ENCODE measurements at regions not wholly inside any gene's neighbourhood (a gene's known extent, or its start where the extent isn't known, plus 50 kb on each side); places are given as distances from the start of the nearest gene placed in this dataset.
A peak's percentile ranks its signal among the peaks of the same experiment; 100 is the strongest.

DNA sequence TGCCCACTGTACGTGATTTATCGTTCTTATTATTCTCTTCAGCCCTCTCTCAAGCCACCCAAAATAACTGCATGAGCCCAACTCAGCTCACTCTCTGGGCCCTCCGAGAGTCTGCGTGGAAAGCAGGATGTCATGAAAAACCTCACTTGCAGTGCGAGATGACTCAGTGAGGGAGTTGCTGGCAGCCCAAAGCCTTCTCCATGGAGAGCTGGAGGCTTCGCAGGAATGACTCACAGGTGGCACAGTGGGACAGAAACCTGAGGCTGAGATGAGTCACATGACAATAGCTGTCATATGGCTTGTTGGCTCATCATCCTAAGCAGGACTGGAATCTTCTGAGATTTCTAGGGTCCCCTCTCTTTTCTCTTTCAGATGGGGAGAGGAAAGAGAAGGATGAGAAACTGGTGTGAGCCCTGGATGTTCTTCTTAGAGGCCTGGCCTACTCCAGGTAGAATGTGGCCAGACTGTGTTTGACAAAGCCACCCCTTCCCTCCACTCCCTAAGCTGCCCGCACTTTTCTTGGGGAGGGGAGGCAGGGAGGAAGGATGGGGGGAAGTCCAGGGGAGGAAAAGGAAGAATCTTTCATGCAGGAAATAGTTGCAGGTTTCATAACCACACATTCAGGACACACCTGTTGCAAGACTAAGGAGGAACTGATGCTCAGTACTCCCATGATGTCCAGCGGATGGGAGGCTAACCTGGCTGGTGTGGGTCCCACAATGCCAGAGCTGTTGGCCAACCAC lies 160.6 kb upstream of the RPL38 start:
- DNase-seq (ENCODE audit: extremely low read depth, low read depth), result peak; percentile 32
- TF ChIP-seq, protein P1, sequence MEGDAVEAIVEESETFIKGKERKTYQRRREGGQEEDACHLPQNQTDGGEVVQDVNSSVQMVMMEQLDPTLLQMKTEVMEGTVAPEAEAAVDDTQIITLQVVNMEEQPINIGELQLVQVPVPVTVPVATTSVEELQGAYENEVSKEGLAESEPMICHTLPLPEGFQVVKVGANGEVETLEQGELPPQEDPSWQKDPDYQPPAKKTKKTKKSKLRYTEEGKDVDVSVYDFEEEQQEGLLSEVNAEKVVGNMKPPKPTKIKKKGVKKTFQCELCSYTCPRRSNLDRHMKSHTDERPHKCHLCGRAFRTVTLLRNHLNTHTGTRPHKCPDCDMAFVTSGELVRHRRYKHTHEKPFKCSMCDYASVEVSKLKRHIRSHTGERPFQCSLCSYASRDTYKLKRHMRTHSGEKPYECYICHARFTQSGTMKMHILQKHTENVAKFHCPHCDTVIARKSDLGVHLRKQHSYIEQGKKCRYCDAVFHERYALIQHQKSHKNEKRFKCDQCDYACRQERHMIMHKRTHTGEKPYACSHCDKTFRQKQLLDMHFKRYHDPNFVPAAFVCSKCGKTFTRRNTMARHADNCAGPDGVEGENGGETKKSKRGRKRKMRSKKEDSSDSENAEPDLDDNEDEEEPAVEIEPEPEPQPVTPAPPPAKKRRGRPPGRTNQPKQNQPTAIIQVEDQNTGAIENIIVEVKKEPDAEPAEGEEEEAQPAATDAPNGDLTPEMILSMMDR (IDR thresholded peaks at IDR 0.05; ENCODE audit: low read depth, low read length), result no peak

DNA sequence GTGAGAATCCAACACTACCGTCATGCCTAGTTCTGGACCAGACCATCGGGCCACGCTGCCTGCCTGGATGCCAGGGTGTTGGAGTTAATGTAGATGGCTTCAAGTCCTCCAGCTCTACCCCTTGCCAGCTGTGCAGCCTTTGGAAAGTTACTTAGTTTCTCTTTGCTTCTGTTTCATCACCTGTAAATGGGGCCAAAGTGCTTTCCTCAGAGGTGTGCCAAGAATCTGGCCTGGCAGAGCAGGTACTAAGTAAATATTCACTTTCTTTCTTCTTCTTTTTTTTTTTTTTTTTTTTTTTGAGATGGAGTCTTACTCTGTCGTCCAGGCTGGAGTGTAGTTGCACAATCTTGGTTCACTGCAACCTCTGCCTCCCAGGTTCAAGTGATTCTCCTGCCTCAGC lies 159.5 kb upstream of the RPL38 start:
- no peak for DNase-seq (ENCODE audit: extremely low read depth, low read depth)
- TF ChIP-seq, protein P1 (IDR thresholded peaks at IDR 0.05; ENCODE audit: low read depth, low read length), result no peak

DNA sequence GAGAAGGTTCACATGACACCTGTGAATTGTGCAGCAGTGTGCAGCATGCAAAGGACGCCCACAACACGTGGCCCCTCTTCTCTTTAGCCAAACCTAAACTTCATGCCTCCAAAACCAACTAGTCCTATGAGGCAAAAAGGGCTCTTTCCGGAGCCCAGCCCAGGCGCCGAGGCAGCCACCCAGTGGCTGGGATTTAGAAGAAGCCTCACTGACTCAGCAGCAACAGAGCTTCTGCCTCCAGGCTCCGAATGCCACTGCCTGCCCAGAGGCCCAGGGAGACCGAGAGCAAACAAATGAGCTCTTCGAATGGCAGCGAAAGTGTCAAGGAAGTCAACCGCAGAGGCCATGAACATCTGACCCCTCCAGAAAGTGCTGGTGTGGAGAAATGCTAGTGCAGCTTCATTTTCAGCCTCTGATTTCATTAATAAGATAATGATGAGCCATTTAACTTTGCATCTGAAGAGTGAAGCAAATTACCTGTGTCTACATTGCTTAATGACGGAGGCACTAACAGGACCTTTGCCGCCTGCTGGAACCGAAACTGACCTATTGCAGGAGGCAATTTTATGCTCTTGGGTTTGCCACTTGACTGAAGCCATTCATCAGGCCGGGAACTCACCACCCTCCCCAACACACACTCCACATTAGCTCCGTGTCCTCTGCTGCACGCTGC lies 157.7 kb upstream of the RPL38 start:
- TF ChIP-seq, protein P1 (IDR thresholded peaks at IDR 0.05; ENCODE audit: low read depth, low read length), result no peak
- no peak for DNase-seq (ENCODE audit: extremely low read depth, low read depth)

DNA sequence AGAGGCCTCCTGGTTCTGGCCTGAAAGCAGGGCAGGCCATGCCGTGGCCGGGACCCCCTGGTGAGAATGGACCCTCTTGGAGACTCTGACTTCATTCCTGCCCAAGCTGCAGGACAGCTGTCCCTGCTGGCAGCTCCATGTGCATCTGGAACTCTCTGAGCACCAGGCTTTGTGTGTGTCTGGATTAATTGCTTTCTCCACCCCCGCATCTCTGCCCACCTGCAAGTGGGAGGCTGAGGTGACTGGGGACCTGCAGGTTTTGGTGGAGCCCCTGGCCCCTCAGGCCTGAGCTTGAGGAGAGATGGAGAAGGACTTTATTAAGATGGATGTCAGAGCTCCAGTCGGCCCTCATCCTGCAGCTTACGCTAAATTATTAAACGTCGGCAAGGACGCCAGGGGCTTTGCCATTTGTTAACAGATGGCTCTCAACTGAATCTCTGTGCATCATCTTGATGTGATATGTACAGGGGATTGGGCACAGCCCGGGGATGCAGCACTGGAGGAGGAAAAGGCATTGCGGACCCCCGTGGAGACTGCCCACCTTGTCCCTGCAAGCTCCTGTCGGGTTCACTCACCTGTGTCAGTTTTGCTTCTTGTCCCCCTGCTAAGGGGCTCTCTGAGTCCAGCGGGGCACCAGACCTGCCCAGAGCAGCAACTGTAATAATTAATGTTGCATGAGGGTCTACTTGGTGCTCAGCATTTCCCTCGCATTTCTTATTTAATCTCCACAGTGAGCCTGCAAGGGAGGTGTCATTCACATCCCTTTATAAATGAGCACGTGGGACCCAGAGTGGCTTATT lies 154.1 kb upstream of the RPL38 start:
- TF ChIP-seq, protein P1 (IDR thresholded peaks at IDR 0.05; ENCODE audit: low read depth, low read length), result no peak
- DNase-seq (ENCODE audit: extremely low read depth, low read depth), result no peak

DNA sequence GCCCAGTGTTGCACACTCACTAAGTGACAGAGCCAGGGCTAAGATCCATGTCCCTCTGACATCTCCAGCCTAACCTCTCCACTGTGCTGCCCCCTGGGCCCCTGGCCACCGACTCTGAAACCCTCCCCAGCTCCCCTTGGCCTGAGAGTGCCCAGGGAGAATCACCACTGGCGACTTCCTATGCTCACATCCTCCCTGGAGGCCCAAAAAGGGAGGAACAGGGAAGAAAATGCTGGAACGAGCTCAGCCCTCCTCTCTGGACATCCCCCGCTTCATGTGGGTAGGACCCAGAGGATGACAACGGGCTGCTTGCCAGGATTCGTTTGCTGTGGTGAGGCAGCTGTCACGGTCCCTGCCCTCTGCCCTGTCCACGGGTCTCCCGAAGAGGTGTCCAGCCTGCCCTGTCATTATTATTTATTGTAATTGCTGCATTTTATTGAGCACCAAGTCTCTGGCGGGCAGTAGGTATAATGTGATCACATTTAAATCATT lies 153.5 kb upstream of the RPL38 start:
- DNase-seq (ENCODE audit: extremely low read depth, low read depth), result no peak
- TF ChIP-seq, protein P1 (IDR thresholded peaks at IDR 0.05; ENCODE audit: low read depth, low read length), result no peak

DNA sequence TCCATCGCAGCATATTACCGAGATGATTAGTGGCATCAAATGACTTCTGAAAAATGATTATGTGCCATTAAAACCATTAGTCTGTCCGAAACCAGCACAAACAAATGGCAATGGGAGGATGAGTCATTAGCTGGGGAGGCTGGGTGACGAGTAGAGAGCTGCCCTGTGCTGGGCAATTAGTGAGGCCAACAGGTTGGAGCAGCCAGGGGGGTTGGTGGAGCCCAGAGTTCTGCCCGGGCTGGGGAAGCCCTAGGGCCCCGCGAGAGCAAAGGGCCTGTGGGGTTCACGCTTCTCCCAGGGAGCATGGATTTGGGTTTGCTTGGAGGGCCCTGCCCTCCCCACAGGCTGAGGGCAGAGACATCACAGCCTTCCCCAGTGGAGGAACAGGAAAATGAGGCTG lies 152.1 kb upstream of the RPL38 start:
- TF ChIP-seq, protein P1 (IDR thresholded peaks at IDR 0.05; ENCODE audit: low read depth, low read length), result no peak
- no peak for DNase-seq (ENCODE audit: extremely low read depth, low read depth)
